Neuronal stem cell (in vitro differentiated cells): ENCODE measurements at regions not wholly inside any gene's neighbourhood (a gene's known extent, or its start where the extent isn't known, plus 50 kb on each side); places are given as distances from the start of the nearest gene placed in this dataset.

Source experiments
- DNase-seq: peaks from one replicate; pipeline ENCODE4 v3.0.0-alpha.2; 2013; ENCODE audit warnings: low spot score
- H2AFZ ChIP-seq: one replicate; pipeline ENCODE4 v1.6.1; 2013; ENCODE audit warnings: mild to moderate bottlenecking, low read length, inconsistent platforms
- H2AK5ac ChIP-seq: 2 replicates; pipeline ENCODE4 v1.6.1; 2013; ENCODE audit warnings: low read depth, mild to moderate bottlenecking, inconsistent platforms, low read length, moderate library complexity, mixed read lengths
- H2BK120ac ChIP-seq: 2 replicates; pipeline ENCODE4 v1.6.1; 2013; ENCODE audit warnings: low read depth, mild to moderate bottlenecking, inconsistent platforms, low read length, moderate library complexity, mixed read lengths
- H2BK12ac ChIP-seq: one replicate; pipeline ENCODE4 v1.6.1; 2013; ENCODE audit warnings: low read length, inconsistent platforms
- H2BK15ac ChIP-seq: 2 replicates; pipeline ENCODE4 v1.6.1; 2013; ENCODE audit warnings: mild to moderate bottlenecking, low read length, inconsistent platforms, mixed read lengths
- H2BK5ac ChIP-seq: one replicate; pipeline ENCODE4 v1.6.1; 2013; ENCODE audit warnings: inconsistent platforms, mild to moderate bottlenecking, low read length, moderate library complexity
- H3K14ac ChIP-seq: one replicate; pipeline ENCODE4 v1.6.1; 2013; ENCODE audit warnings: low read length, inconsistent platforms
- H3K18ac ChIP-seq: 2 replicates; pipeline ENCODE4 v1.6.1; 2013; ENCODE audit warnings: low read length, inconsistent platforms
- H3K23ac ChIP-seq: 2 replicates; pipeline ENCODE4 v1.6.1; 2013; ENCODE audit warnings: low read depth, mild to moderate bottlenecking, mixed read lengths, low read length, inconsistent platforms; ENCODE audit not compliant: poor library complexity
- H3K27ac ChIP-seq: replicated peaks from 3 replicates; pipeline ENCODE4 v1.5.1; 2013; ENCODE audit warnings: low read length, inconsistent platforms
- H3K27me3 ChIP-seq, 3 experiments: 2 replicates each; pipeline ENCODE4 v1.6.1; 2013; ENCODE audit warnings: low read length in 3 of 3, mild to moderate bottlenecking in 2 of 3, inconsistent platforms in 1 of 3, low read depth in 1 of 3, mixed read lengths in 1 of 3, moderate library complexity in 1 of 3; ENCODE audit not compliant: control insufficient read depth in 3 of 3, insufficient read depth in 3 of 3
- H3K36me3 ChIP-seq, 2 donors: replicated peaks in 1 of 2; 2 replicates each; pipeline ENCODE4 v1.6.1; 2013; ENCODE audit warnings: low read length in 2 of 2; ENCODE audit not compliant: control insufficient read depth in 2 of 2, insufficient read depth in 2 of 2
- H3K4ac ChIP-seq: 2 replicates; pipeline ENCODE4 v1.6.1; 2013; ENCODE audit warnings: inconsistent platforms, mild to moderate bottlenecking, low read length, moderate library complexity
- H3K4me1 ChIP-seq, 2 donors: 1 replicate in 1 of 2; 2 replicates in 1 of 2; pipeline ENCODE4 v1.6.1; 2013; ENCODE audit warnings: low read length in 2 of 2, low read depth in 1 of 2; ENCODE audit not compliant: control insufficient read depth in 2 of 2, insufficient read depth in 1 of 2
- H3K4me2 ChIP-seq: one replicate; pipeline ENCODE4 v1.6.1; 2013; ENCODE audit warnings: mild to moderate bottlenecking, low read length, inconsistent platforms; ENCODE audit not compliant: insufficient read depth, poor library complexity, severe bottlenecking
- H3K4me3 ChIP-seq, 2 donors: 2 replicates each; pipeline ENCODE4 v1.5.1; 2013; ENCODE audit warnings: low read length in 2 of 2, mild to moderate bottlenecking in 2 of 2, inconsistent platforms in 1 of 2, moderate library complexity in 1 of 2
- H3K79me1 ChIP-seq: one replicate; pipeline ENCODE4 v1.6.1; 2013; ENCODE audit warnings: low read depth, mild to moderate bottlenecking, inconsistent platforms, low read length, moderate library complexity
- H3K9ac ChIP-seq: one replicate; pipeline ENCODE4 v1.6.1; 2013; ENCODE audit warnings: mild to moderate bottlenecking, low read depth, low read length, inconsistent platforms; ENCODE audit not compliant: poor library complexity
- H3K9me3 ChIP-seq, 2 donors: replicated peaks in 1 of 2; 2 replicates each; pipeline versions ENCODE3 to v1.6.1; 2013; ENCODE audit warnings: low read length in 2 of 2, mild to moderate bottlenecking in 2 of 2, inconsistent platforms in 1 of 2, low read depth in 1 of 2, mixed read lengths in 1 of 2, moderate library complexity in 1 of 2; ENCODE audit not compliant: control insufficient read depth in 2 of 2, insufficient read depth in 1 of 2
- H4K8ac ChIP-seq: one replicate; pipeline ENCODE4 v1.6.1; 2013; ENCODE audit warnings: low read depth, mild to moderate bottlenecking, inconsistent platforms, low read length, moderate library complexity
- H4K91ac ChIP-seq: one replicate; pipeline ENCODE4 v1.6.1; 2013; ENCODE audit warnings: low read length, low read depth, mild to moderate bottlenecking, inconsistent platforms; ENCODE audit not compliant: poor library complexity
- WGBS, 2 donors: extraction: QIAGEN DNeasy Blood & Tissue Kit; methylation state at CpG; one replicate each; pipeline ENCODE4 v1.1.7; 2013; ENCODE audit warnings: missing lambda C conversion rate in 2 of 2, mixed read lengths in 1 of 2; ENCODE audit not compliant: insufficient read length in 2 of 2, insufficient replicate concordance in 1 of 2; ENCODE audit errors: extremely low coverage in 2 of 2; 5-methylcytosine and 5-hydroxymethylcytosine counted together

GRCh38 chrX:66731398-66731797 is 92.5 kb upstream of the EDA2R start:
- H2BK15ac ChIP-seq: no peak overlapping the region
- no peak overlapping the region for H2AFZ ChIP-seq
- no CpG with 5 or more reads among the region's 2 CpGs for WGBS, 2 donors
- no peak overlapping the region for H3K4me2 ChIP-seq
- no peak overlapping the region for H3K4ac ChIP-seq
- H2AK5ac ChIP-seq: no peak overlapping the region
- H3K14ac ChIP-seq: no peak overlapping the region
- H2BK120ac ChIP-seq: no peak overlapping the region
- no peaks in the 10 kb centered on the region for H3K4me1 ChIP-seq
- H4K8ac ChIP-seq: no peak overlapping the region
- H2BK5ac ChIP-seq: no peak overlapping the region
- no peak overlapping the region for H4K91ac ChIP-seq
- no peak overlapping the region for H3K18ac ChIP-seq
- no peaks in the 10 kb centered on the region for H3K79me1 ChIP-seq
- no peak overlapping the region for H2BK12ac ChIP-seq
- no peak overlapping the region for H3K4me3 ChIP-seq
- DNase-seq: peak; percentile 18
- H3K27me3 ChIP-seq: no peaks in the 10 kb centered on the region
- no peak overlapping the region for H3K23ac ChIP-seq
- H3K9ac ChIP-seq: no peak overlapping the region
- no peaks in the 10 kb centered on the region for H3K36me3 ChIP-seq
- no peaks in the 10 kb centered on the region for H3K9me3 ChIP-seq
- no peak overlapping the region for H3K27ac ChIP-seq

DNA sequence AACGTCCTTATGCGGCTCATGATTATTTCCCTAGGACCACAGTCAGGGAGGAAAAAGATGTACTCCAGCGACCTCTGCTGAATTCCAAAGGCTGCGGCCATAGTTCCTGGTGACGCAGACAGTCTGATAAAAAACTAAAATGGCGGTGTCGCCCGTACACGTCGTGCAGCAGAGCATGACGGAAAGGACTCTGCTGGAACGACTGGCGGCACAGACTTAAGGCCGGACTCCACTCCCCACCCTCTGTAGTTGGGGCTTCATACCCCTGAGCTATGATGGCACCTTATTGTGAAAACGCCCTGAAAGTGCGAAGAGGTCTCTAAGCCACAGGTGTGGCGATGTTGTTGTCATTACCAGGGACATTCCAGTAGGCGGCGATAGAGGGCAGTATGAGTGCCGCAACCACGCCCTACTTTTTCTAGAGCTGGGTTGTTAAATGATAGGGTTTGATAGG is 90.0 kb upstream of the EDA2R start:
- H3K27me3 ChIP-seq: no peaks in the 10 kb centered on the region
- no peak overlapping the region for H2BK15ac ChIP-seq
- H3K18ac ChIP-seq: peak overlapping the region; percentile 64
- H2BK5ac ChIP-seq: no peak overlapping the region
- WGBS, 2 donors: no CpG with 5 or more reads among the region's 21 CpGs
- H2AFZ ChIP-seq: peak overlapping the region; percentile 77
- no peak overlapping the region for H3K27ac ChIP-seq
- no peaks in the 10 kb centered on the region for H3K79me1 ChIP-seq
- no peak overlapping the region for H4K8ac ChIP-seq
- no peak overlapping the region for H2BK120ac ChIP-seq
- H2AK5ac ChIP-seq: no peak overlapping the region
- H3K23ac ChIP-seq: no peak overlapping the region
- no peaks in the 10 kb centered on the region for H3K4me1 ChIP-seq
- H4K91ac ChIP-seq: no peak overlapping the region
- peak; percentile 51 for DNase-seq
- H3K4ac ChIP-seq: no peak overlapping the region
- H3K9me3 ChIP-seq: no peaks in the 10 kb centered on the region
- H3K14ac ChIP-seq: no peak overlapping the region
- no peak overlapping the region for H3K9ac ChIP-seq
- peak overlapping the region; percentile 46 to 94 for H3K4me3 ChIP-seq
- H3K4me2 ChIP-seq: peak overlapping the region; percentile 40
- no peak overlapping the region for H2BK12ac ChIP-seq
- no peaks in the 10 kb centered on the region for H3K36me3 ChIP-seq

- H3K4ac ChIP-seq: no peak overlapping the region
- no peaks in the 10 kb centered on the region for H3K79me1 ChIP-seq
- no peak overlapping the region for H3K4me2 ChIP-seq
- no peak overlapping the region for H3K27ac ChIP-seq
- H2AFZ ChIP-seq: no peak overlapping the region
- H3K9me3 ChIP-seq: no peaks in the 10 kb centered on the region
- H3K36me3 ChIP-seq: no peaks in the 10 kb centered on the region
- H3K14ac ChIP-seq: no peak overlapping the region
- no peak overlapping the region for H2BK5ac ChIP-seq
- no peaks in the 10 kb centered on the region for H3K27me3 ChIP-seq
- DNase-seq: no peak
- H3K23ac ChIP-seq: no peak overlapping the region
- no peak overlapping the region for H2BK15ac ChIP-seq
- no peaks in the 10 kb centered on the region for H3K4me1 ChIP-seq
- H3K9ac ChIP-seq: no peak overlapping the region
- no peak overlapping the region for H3K18ac ChIP-seq
- no peak overlapping the region for H4K91ac ChIP-seq
- no peak overlapping the region for H4K8ac ChIP-seq
- WGBS, 2 donors: no CpG with 5 or more reads among the region's 3 CpGs
- no peak overlapping the region for H2BK12ac ChIP-seq
- no peak overlapping the region for H2BK120ac ChIP-seq
- no peak overlapping the region for H3K4me3 ChIP-seq
- no peak overlapping the region for H2AK5ac ChIP-seq
Observed at GRCh38 chrX:66717926-66718325, 79.0 kb upstream of the EDA2R start.

DNA sequence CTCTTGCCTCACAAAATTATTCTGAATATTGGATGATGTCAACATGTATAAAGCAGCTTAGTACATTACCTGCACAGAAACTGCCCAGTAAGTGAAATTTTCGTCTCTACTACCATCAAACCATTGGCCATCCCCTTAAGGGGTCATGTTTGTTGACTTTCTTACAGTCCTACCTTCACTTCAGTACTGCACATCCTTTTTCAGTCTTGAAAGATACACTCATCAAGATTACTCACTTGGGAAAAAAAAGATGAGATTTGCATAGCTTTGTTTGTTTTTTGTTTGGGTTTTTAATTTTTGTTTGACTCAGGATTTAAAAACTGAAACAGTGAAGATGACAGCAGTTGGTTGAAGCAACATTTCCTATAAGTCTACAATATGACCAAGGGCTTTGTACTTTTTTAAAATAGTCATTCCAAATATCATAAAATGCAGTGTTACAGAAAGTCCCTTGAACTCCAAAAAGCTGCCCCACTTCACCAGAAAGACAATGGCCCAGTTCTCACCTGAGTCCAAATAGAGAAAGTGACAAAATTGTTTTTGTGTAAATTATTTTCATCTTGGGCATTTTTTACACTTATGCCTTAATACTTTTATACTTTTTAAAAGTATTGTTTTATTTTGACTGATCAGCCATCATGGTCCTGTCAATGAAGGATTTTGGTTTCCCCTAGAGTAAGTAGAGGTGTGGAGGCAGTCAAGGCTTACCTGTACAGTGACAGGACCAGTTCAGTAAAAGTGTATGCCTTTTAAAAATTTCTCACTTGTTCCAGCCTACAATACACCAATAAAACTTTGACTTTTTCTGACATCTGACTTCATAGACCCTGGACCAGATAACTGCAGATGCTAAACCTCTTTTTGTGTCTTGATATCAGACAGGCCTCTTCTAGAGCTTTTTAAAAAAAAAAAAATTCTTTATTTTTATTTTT is 59.7 kb upstream of the EDA2R start:
- no peak overlapping the region for H2AK5ac ChIP-seq
- peaks cover 0 to 2% of the 10 kb centered on the region in 2 donors for H3K9me3 ChIP-seq
- no peak overlapping the region for H3K18ac ChIP-seq
- H3K36me3 ChIP-seq: no peaks in the 10 kb centered on the region
- H2AFZ ChIP-seq: no peak overlapping the region
- no peaks in the 10 kb centered on the region for H3K4me1 ChIP-seq
- no peak overlapping the region for H3K4me3 ChIP-seq
- no peaks in the 10 kb centered on the region for H3K27me3 ChIP-seq
- no peak overlapping the region for H2BK15ac ChIP-seq
- no peak overlapping the region for H3K9ac ChIP-seq
- H3K79me1 ChIP-seq: no peaks in the 10 kb centered on the region
- no peak overlapping the region for H3K27ac ChIP-seq
- H2BK12ac ChIP-seq: no peak overlapping the region
- H3K4ac ChIP-seq: no peak overlapping the region
- no peak for DNase-seq
- no peak overlapping the region for H3K14ac ChIP-seq
- no peak overlapping the region for H4K8ac ChIP-seq
- no peak overlapping the region for H3K4me2 ChIP-seq
- H3K23ac ChIP-seq: no peak overlapping the region
- no peak overlapping the region for H2BK120ac ChIP-seq
- WGBS, 2 donors: no CpG with 5 or more reads among the region's 1 CpG
- H2BK5ac ChIP-seq: no peak overlapping the region
- H4K91ac ChIP-seq: no peak overlapping the region
